ENCODE measurements at regions not wholly inside any gene's neighbourhood (a gene's known extent, or its start where the extent isn't known, plus 50 kb on each side); places are given as distances from the start of the nearest gene placed in this dataset.

DNA sequence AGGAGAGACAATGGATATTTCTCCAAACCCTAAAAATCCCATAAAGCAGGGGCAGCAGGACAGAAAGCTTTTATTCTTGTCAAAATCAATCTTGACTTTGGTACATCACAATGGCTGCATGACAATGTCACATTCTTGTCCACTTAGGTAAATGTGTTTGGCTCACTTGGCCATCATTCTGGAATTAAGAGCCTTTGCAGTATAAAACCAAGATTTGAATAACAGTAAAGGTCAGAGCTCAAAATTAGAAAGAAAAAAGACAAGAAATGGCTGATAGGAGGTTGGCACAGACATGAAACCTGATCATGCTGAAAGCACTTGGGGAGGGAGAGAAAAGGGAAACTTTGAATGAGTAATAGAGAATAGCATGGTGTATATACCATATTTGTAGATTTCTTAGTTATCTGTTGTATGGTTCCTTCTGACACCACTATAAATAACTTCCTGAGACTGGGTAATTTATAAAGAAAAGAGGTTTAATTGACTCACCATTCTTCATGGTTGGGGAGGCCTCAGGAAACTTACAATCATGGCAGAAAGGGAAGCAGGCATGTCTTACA, 158.5 kb upstream of the SGO1 start:
- no peaks in the 10 kb centered on the region for H3K27me3 ChIP-seq (replicated peaks; ENCODE audit: insufficient read depth, low read length)
- no peaks in the 10 kb centered on the region for H3K9me2 ChIP-seq (replicated peaks; ENCODE audit: insufficient read depth, low read length)
- H3K27ac ChIP-seq (ENCODE audit: low read length): no peak overlapping the region
- no peak overlapping the region for H3K4me3 ChIP-seq (ENCODE audit: low read length)
- no peak overlapping the region for H3K4me2 ChIP-seq (ENCODE audit: low read depth, low read length)
- H4K20me1 ChIP-seq (ENCODE audit: insufficient read depth, low read length): no peaks in the 10 kb centered on the region
- H3K36me3 ChIP-seq (replicated peaks; ENCODE audit: insufficient read depth, low read length): no peaks in the 10 kb centered on the region
- TF ChIP-seq, protein P1, sequence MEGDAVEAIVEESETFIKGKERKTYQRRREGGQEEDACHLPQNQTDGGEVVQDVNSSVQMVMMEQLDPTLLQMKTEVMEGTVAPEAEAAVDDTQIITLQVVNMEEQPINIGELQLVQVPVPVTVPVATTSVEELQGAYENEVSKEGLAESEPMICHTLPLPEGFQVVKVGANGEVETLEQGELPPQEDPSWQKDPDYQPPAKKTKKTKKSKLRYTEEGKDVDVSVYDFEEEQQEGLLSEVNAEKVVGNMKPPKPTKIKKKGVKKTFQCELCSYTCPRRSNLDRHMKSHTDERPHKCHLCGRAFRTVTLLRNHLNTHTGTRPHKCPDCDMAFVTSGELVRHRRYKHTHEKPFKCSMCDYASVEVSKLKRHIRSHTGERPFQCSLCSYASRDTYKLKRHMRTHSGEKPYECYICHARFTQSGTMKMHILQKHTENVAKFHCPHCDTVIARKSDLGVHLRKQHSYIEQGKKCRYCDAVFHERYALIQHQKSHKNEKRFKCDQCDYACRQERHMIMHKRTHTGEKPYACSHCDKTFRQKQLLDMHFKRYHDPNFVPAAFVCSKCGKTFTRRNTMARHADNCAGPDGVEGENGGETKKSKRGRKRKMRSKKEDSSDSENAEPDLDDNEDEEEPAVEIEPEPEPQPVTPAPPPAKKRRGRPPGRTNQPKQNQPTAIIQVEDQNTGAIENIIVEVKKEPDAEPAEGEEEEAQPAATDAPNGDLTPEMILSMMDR (IDR thresholded peaks at IDR 0.05; ENCODE audit: low read length): no peak
- TF ChIP-seq EZH2 (optimal IDR thresholded peaks at IDR 0.05; ENCODE audit: low read depth, low read length) (no peak), EZH2phosphoT487 (IDR thresholded peaks at IDR 0.05; ENCODE audit: low read length) (no peak)
- H3K9me3 ChIP-seq (replicated peaks; ENCODE audit: insufficient read depth, low read length): no peaks in the 10 kb centered on the region
- no peak overlapping the region for H3K9ac ChIP-seq (ENCODE audit: low read length)
- no peaks in the 10 kb centered on the region for H3F3A ChIP-seq (ENCODE audit: insufficient read depth, low read length)
- no peak overlapping the region for H2AFZ ChIP-seq (ENCODE audit: low read length)
- no peaks in the 10 kb centered on the region for H3K79me2 ChIP-seq (ENCODE audit: low read length)
- no peaks in the 10 kb centered on the region for H3K4me1 ChIP-seq (ENCODE audit: low read length)
- DNase-seq: no peak

DNA sequence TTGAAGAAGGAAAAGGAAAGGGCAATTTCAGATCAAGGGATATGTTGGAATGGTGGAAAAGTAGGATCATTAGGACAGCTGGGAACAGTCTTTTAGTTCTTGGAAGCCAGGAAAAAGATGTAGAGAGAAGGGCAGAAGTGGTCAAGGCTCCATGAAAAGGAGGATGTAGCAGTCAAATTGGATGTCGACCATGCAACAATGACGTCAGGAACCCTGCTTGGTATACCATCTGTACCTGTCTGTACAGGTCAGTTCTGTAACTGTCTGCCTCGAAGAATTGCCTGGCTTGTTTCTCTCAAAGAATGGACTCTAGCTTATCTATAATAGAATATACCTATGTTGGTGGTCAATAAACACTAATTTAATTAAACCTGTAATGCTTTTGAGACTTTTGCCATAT, 157.8 kb upstream of the SGO1 start:
- Histone ChIP-seq H3F3A (ENCODE audit: insufficient read depth, low read length) (no peaks in the 10 kb centered on the region), H3K27ac (ENCODE audit: low read length) (no peak overlapping the region), H4K20me1 (ENCODE audit: insufficient read depth, low read length) (no peaks in the 10 kb centered on the region), H3K4me3 (ENCODE audit: low read length) (no peak overlapping the region), H3K9me3 (replicated peaks; ENCODE audit: insufficient read depth, low read length) (no peaks in the 10 kb centered on the region), H2AFZ (ENCODE audit: low read length) (no peak overlapping the region), H3K27me3 (replicated peaks; ENCODE audit: insufficient read depth, low read length) (no peaks in the 10 kb centered on the region), H3K79me2 (ENCODE audit: low read length) (no peaks in the 10 kb centered on the region), H3K4me1 (ENCODE audit: low read length) (no peaks in the 10 kb centered on the region), H3K4me2 (ENCODE audit: low read depth, low read length) (no peak overlapping the region), H3K9ac (ENCODE audit: low read length) (no peak overlapping the region), H3K36me3 (replicated peaks; ENCODE audit: insufficient read depth, low read length) (no peaks in the 10 kb centered on the region), H3K9me2 (replicated peaks; ENCODE audit: insufficient read depth, low read length) (no peaks in the 10 kb centered on the region)
- DNase-seq: no peak
- TF ChIP-seq EZH2phosphoT487 (IDR thresholded peaks at IDR 0.05; ENCODE audit: low read length): no peak

DNA sequence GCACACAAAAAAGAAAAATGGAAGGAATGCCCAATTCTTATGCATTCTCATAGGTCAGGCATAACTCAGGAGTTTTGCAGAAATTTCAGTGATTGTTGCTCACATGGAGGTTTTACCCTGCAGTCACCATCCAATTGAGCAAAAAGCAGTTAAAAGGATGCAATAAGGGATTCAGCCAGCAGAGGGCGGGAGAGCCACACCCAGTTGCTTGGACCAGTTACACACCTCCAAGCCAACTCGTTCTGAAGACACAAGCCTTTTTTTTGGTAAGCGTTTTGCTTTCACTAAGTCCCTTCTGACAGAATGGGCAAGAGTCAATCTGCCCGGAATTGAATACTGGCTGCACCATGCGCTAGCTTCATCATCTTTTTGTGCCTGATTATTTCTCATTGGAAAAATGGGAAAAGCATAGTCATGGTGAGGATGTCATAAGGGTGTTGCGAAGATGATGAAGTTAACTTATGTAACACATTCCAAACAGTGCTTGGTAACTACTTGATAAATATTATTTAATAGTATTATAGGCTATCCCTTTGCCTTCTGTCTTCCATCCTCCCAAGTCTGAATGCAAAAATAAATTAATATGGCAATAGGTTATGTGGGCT, 154.4 kb upstream of the SGO1 start:
- Histone ChIP-seq H3K4me2 (ENCODE audit: low read depth, low read length) (no peak overlapping the region), H3F3A (ENCODE audit: insufficient read depth, low read length) (no peaks in the 10 kb centered on the region), H3K4me1 (ENCODE audit: low read length) (no peaks in the 10 kb centered on the region), H3K27me3 (replicated peaks; ENCODE audit: insufficient read depth, low read length) (no peaks in the 10 kb centered on the region), H3K79me2 (ENCODE audit: low read length) (no peaks in the 10 kb centered on the region), H3K9me3 (replicated peaks; ENCODE audit: insufficient read depth, low read length) (no peaks in the 10 kb centered on the region), H2AFZ (ENCODE audit: low read length) (no peak overlapping the region), H3K9me2 (replicated peaks; ENCODE audit: insufficient read depth, low read length) (no peaks in the 10 kb centered on the region), H3K27ac (ENCODE audit: low read length) (no peak overlapping the region), H3K4me3 (ENCODE audit: low read length) (no peak overlapping the region), H3K9ac (ENCODE audit: low read length) (no peak overlapping the region), H4K20me1 (ENCODE audit: insufficient read depth, low read length) (no peaks in the 10 kb centered on the region), H3K36me3 (replicated peaks; ENCODE audit: insufficient read depth, low read length) (no peaks in the 10 kb centered on the region)
- DNase-seq: peak; percentile 73
- TF ChIP-seq, protein P1 (IDR thresholded peaks at IDR 0.05; ENCODE audit: low read length): peak; percentile 93
- TF ChIP-seq EZH2phosphoT487 (IDR thresholded peaks at IDR 0.05; ENCODE audit: low read length): no peak

DNA sequence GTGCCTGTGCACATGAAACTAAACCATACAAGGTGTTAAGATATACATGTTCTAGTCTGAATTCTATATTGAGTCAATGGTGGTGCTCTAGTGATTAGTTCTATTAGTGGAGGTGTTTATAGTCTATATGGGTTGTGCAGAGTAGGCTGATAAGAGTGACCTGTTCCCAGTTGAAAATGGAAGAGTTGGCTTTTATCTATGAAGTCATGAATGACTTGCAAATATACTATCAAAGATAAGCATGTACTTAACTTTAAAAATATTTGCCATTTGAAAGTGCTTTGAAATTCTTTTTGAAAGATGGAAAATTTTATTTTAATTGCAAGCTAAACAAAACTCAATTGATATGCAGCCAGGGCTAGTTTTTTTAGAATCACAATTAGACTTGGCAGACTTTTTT, 150.6 kb upstream of the SGO1 start:
- no peaks in the 10 kb centered on the region for H3K27me3 ChIP-seq (replicated peaks; ENCODE audit: insufficient read depth, low read length)
- no peaks in the 10 kb centered on the region for H3K4me1 ChIP-seq (ENCODE audit: low read length)
- no peak overlapping the region for H3K9ac ChIP-seq (ENCODE audit: low read length)
- DNase-seq: no peak
- no peak overlapping the region for H2AFZ ChIP-seq (ENCODE audit: low read length)
- TF ChIP-seq, protein P1 (IDR thresholded peaks at IDR 0.05; ENCODE audit: low read length): no peak
- TF ChIP-seq EZH2phosphoT487 (IDR thresholded peaks at IDR 0.05; ENCODE audit: low read length) (no peak), EZH2 (optimal IDR thresholded peaks at IDR 0.05; ENCODE audit: low read depth, low read length) (no peak)
- no peak overlapping the region for H3K4me3 ChIP-seq (ENCODE audit: low read length)
- H3K4me2 ChIP-seq (ENCODE audit: low read depth, low read length): no peak overlapping the region
- H3K9me3 ChIP-seq (replicated peaks; ENCODE audit: insufficient read depth, low read length): no peaks in the 10 kb centered on the region
- no peaks in the 10 kb centered on the region for H3F3A ChIP-seq (ENCODE audit: insufficient read depth, low read length)
- H3K36me3 ChIP-seq (replicated peaks; ENCODE audit: insufficient read depth, low read length): no peaks in the 10 kb centered on the region
- H3K27ac ChIP-seq (ENCODE audit: low read length): no peak overlapping the region
- H4K20me1 ChIP-seq (ENCODE audit: insufficient read depth, low read length): no peaks in the 10 kb centered on the region
- no peaks in the 10 kb centered on the region for H3K9me2 ChIP-seq (replicated peaks; ENCODE audit: insufficient read depth, low read length)
- no peaks in the 10 kb centered on the region for H3K79me2 ChIP-seq (ENCODE audit: low read length)
